ENCODE measurements at regions not wholly inside any gene's neighbourhood (a gene's known extent, or its start where the extent isn't known, plus 50 kb on each side); places are given as distances from the start of the nearest gene placed in this dataset.
"Not testable (repeated sequence)": the region's sequence is repeated elsewhere in the genome, so short reads cannot be mapped to it uniquely, and the experiment has no call there.

- DNase-seq = no peak
These were observed 340.4 kb downstream of the OTUD1 start for GRCh38 chr10:23779301-23779700.

GRCh38 chr10:23780331-23780730, 341.5 kb downstream of the OTUD1 start:
- no peak for DNase-seq

GRCh38 chr10:23786594-23786993, 347.7 kb downstream of the OTUD1 start:
- no peak for DNase-seq

- no peak for DNase-seq
These were observed 354.7 kb downstream of the OTUD1 start for GRCh38 chr10:23793577-23793976.

GRCh38 chr10:23797452-23797851, 358.6 kb downstream of the OTUD1 start:
- not testable (repeated sequence) for DNase-seq

- DNase-seq = no peak
These were observed 365.2 kb downstream of the OTUD1 start for GRCh38 chr10:23804125-23804524.

- DNase-seq = no peak
These were observed 374.8 kb downstream of the OTUD1 start for GRCh38 chr10:23813687-23814086.

GRCh38 chr10:23818484-23818883, 379.6 kb downstream of the OTUD1 start:
- no peak for DNase-seq

- no peak for DNase-seq
These were observed 381.9 kb downstream of the OTUD1 start for GRCh38 chr10:23820792-23821191.

GRCh38 chr10:23824822-23825221, 384.1 kb upstream of the KIAA1217 start:
- no peak for DNase-seq

GRCh38 chr10:23826421-23826820, 382.5 kb upstream of the KIAA1217 start:
- DNase-seq = peak; percentile 2

- no peak for DNase-seq
These were observed 379.4 kb upstream of the KIAA1217 start for GRCh38 chr10:23829556-23829955.

- DNase-seq = no peak
These were observed 374.8 kb upstream of the KIAA1217 start for GRCh38 chr10:23834091-23834490.

GRCh38 chr10:23850631-23851030, 358.3 kb upstream of the KIAA1217 start:
- no peak for DNase-seq

- DNase-seq = no peak
These were observed 349.3 kb upstream of the KIAA1217 start for GRCh38 chr10:23859598-23859997.

GRCh38 chr10:23864631-23865147, 344.2 kb upstream of the KIAA1217 start:
- DNase-seq = no peak

GRCh38 chr10:23866985-23867384, 342.0 kb upstream of the KIAA1217 start:
- DNase-seq = not testable (repeated sequence)

- DNase-seq = no peak
These were observed 340.8 kb upstream of the KIAA1217 start for GRCh38 chr10:23868121-23868520.

GRCh38 chr10:23869548-23869947, 339.4 kb upstream of the KIAA1217 start:
- DNase-seq = no peak

GRCh38 chr10:23869996-23870395, 338.9 kb upstream of the KIAA1217 start:
- DNase-seq = no peak

- no peak for DNase-seq
These were observed 338.0 kb upstream of the KIAA1217 start for GRCh38 chr10:23870651-23871610.

- no peak for DNase-seq
These were observed 336.6 kb upstream of the KIAA1217 start for GRCh38 chr10:23872290-23872689.

GRCh38 chr10:23877791-23878320, 331.1 kb upstream of the KIAA1217 start:
- DNase-seq = no peak

- DNase-seq = no peak
These were observed 324.3 kb upstream of the KIAA1217 start for GRCh38 chr10:23884670-23885069.

All from activated CD4-positive, alpha-beta T cell treated with anti-CD3 and anti-CD28 coated beads, Interleukin-2, amount 50 U/mL, for 16 hours (primary cell).